Mesodermal cell (in vitro differentiated cells): ENCODE measurements at regions not wholly inside any gene's neighbourhood (a gene's known extent, or its start where the extent isn't known, plus 50 kb on each side); places are given as distances from the start of the nearest gene placed in this dataset.

ENCODE experiments used
- H3K27ac ChIP-seq: 2 replicates; pipeline ENCODE4 v1.7.0; 2013; ENCODE audit warnings: mild to moderate bottlenecking, low read depth, low read length, moderate library complexity; ENCODE audit not compliant: severe bottlenecking
- H3K36me3 ChIP-seq: 2 replicates; pipeline ENCODE4 v1.7.1; 2013; ENCODE audit warnings: mild to moderate bottlenecking, low read length, moderate library complexity; ENCODE audit not compliant: control insufficient read depth, insufficient read depth
- H3K4me1 ChIP-seq: one replicate; pipeline ENCODE4 v1.7.1; 2013; ENCODE audit warnings: mild to moderate bottlenecking, low read length; ENCODE audit not compliant: insufficient read depth, control insufficient read depth, poor library complexity, severe bottlenecking
- H3K4me3 ChIP-seq: 2 replicates; pipeline ENCODE4 v1.7.0; 2013; ENCODE audit warnings: low read length, control low read depth, mild to moderate bottlenecking; ENCODE audit not compliant: insufficient read depth, poor library complexity, severe bottlenecking; ENCODE audit errors: extremely low read depth
- H3K9me3 ChIP-seq: 2 replicates; pipeline ENCODE4 v1.7.1; 2013; ENCODE audit warnings: mild to moderate bottlenecking, low read length, moderate library complexity; ENCODE audit not compliant: control insufficient read depth
- WGBS, 2 experiments: methylation state at CpG; one replicate each; pipeline ENCODE4 v1.1.5; 2013; ENCODE audit warnings: missing lambda C conversion rate in 2 of 2; ENCODE audit not compliant: insufficient coverage in 2 of 2; 5-methylcytosine and 5-hydroxymethylcytosine counted together

GRCh38 chr11:28505232-28505631 lies 397.0 kb downstream of the METTL15 start:
- H3K36me3 ChIP-seq: no peaks in the 10 kb centered on the region
- H3K27ac ChIP-seq: no peak overlapping the region
- no peaks in the 10 kb centered on the region for H3K4me1 ChIP-seq
- H3K9me3 ChIP-seq: peaks cover 3% of the 10 kb centered on the region
- H3K4me3 ChIP-seq: no peak overlapping the region
- WGBS, 2 experiments: 100% methylated on average over 1 to 2 of the region's 3 CpGs

GRCh38 chr11:28504555-28505110 lies 396.4 kb downstream of the METTL15 start:
- no peaks in the 10 kb centered on the region for H3K36me3 ChIP-seq
- H3K27ac ChIP-seq: no peak overlapping the region
- H3K4me3 ChIP-seq: no peak overlapping the region
- WGBS, 2 experiments: 78 to 95% methylated on average over 2 to 5 of the region's 6 CpGs
- H3K9me3 ChIP-seq: peaks cover 3% of the 10 kb centered on the region
- H3K4me1 ChIP-seq: no peaks in the 10 kb centered on the region

DNA sequence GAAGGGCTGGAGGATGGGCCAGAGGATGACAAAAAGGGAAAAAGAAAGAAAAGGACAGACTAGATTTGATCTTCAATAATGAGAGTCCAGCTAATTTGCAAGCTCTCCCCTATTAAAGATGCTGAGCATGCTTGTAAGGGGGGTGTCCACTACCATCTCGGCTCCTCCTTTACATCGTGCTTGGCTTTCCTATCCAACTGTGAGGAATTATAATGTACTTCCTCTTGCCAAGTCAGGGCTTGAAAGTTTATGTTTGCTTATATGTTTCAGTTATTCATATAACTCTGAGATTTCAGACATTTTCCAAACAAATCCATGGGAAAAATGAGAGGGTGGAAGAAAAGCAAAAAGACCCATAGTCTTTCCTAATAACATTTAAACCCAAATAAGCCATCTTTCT lies 387.1 kb downstream of the METTL15 start:
- no peak overlapping the region for H3K4me3 ChIP-seq
- WGBS, 2 experiments: no CpG with 5 or more reads among the region's 2 CpGs
- H3K36me3 ChIP-seq: no peaks in the 10 kb centered on the region

GRCh38 chr11:28491431-28491830 lies 383.2 kb downstream of the METTL15 start:
- 100% methylated on average over 1 of the region's 1 CpG; no CpG with 5 or more reads in 1 of the 2 experiments for WGBS, 2 experiments
- Histone ChIP-seq H3K4me1 (no peaks in the 10 kb centered on the region), H3K36me3 (no peaks in the 10 kb centered on the region), H3K4me3 (no peak overlapping the region), H3K9me3 (no peaks in the 10 kb centered on the region), H3K27ac (no peak overlapping the region)

More for the DNA sequence above, 387.1 kb downstream of the METTL15 start:
- no peaks in the 10 kb centered on the region for H3K9me3 ChIP-seq
- H3K27ac ChIP-seq: no peak overlapping the region
- H3K4me1 ChIP-seq: no peaks in the 10 kb centered on the region

DNA sequence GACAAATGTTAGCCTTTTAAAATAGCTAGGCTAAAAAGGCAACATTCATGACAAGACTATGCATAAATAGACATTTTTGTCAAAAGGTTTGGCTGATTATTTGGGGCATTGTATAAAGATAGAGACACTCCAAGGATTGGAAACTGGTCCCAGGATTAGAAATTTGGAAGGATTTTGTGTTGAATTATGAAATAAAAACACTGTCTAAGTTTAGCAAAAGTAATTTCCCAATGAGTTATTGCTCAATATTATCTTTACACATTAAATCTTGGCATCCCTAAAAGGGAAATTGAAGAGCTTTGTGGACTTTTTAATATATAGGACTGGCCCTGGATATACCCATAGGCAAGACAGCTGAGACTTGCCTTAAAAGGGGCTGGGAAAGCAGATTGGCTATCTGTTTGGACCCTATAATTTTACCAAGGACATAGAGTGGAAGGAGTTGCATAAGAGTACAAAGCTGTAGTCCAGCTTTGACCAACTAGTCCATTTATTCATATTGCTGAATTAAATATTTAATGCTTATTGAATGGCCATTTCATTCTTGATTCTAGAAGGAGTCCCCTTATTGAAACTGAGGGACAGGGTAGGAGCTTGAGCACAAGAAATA lies 382.7 kb downstream of the METTL15 start:
- H3K4me3 ChIP-seq: no peak overlapping the region
- H3K36me3 ChIP-seq: no peaks in the 10 kb centered on the region
- H3K27ac ChIP-seq: no peak overlapping the region
- no peaks in the 10 kb centered on the region for H3K9me3 ChIP-seq
- no peaks in the 10 kb centered on the region for H3K4me1 ChIP-seq

DNA sequence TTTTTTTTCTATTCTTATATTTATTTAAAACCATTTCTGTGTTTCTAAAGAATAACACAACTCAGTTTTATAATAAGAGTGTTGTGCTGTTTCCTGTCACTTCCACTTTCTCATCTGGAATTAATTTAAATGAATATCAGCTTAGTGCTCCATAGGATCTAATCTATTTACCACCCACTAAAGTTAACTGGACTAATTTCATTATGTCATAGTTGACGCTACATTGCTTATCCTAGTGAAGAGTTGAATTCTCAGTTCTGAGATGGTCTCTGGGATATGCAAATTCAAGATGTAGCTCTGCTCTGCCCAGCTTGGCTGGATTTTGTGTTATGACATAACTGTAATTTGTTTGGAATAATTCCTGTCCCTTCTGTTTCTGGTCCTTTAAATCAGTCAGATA lies 380.1 kb downstream of the METTL15 start:
- WGBS, 2 experiments: no CpG with 5 or more reads among the region's 1 CpG
- Histone ChIP-seq H3K4me1 (no peaks in the 10 kb centered on the region), H3K36me3 (no peaks in the 10 kb centered on the region), H3K4me3 (no peak overlapping the region), H3K9me3 (no peaks in the 10 kb centered on the region), H3K27ac (no peak overlapping the region)

- no peaks in the 10 kb centered on the region for H3K4me1 ChIP-seq
- no peak overlapping the region for H3K27ac ChIP-seq
- H3K4me3 ChIP-seq: no peak overlapping the region
- H3K9me3 ChIP-seq: no peaks in the 10 kb centered on the region
- 90 to 92% methylated on average over 4 to 7 of the region's 7 CpGs for WGBS, 2 experiments
- no peaks in the 10 kb centered on the region for H3K36me3 ChIP-seq
Measured at GRCh38 chr11:28483072-28483867, 375.1 kb downstream of the METTL15 start.

DNA sequence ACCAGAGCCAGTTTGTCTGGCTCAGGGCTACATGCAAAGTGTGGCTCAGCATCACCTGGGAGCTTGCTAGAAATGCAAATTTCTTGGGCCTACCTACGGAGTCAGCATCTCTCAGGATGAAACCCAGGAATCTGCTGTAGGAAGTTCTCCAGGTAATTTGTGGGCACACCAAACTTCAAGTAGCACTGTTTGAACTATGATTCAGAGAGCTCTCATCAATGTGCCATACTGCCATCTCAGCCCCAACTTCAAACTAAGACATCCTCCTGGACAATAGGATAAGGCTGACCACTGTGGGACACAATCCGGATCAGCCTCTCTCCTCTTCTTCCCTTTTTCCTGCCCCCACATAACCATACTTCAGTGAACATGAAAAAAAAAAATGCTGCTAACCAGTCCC lies 374.5 kb downstream of the METTL15 start:
- H3K27ac ChIP-seq: no peak overlapping the region
- H3K36me3 ChIP-seq: no peaks in the 10 kb centered on the region
- WGBS, 2 experiments: 83 to 100% methylated on average over 1 to 2 of the region's 2 CpGs
- H3K9me3 ChIP-seq: no peaks in the 10 kb centered on the region
- H3K4me1 ChIP-seq: no peaks in the 10 kb centered on the region
- no peak overlapping the region for H3K4me3 ChIP-seq

DNA sequence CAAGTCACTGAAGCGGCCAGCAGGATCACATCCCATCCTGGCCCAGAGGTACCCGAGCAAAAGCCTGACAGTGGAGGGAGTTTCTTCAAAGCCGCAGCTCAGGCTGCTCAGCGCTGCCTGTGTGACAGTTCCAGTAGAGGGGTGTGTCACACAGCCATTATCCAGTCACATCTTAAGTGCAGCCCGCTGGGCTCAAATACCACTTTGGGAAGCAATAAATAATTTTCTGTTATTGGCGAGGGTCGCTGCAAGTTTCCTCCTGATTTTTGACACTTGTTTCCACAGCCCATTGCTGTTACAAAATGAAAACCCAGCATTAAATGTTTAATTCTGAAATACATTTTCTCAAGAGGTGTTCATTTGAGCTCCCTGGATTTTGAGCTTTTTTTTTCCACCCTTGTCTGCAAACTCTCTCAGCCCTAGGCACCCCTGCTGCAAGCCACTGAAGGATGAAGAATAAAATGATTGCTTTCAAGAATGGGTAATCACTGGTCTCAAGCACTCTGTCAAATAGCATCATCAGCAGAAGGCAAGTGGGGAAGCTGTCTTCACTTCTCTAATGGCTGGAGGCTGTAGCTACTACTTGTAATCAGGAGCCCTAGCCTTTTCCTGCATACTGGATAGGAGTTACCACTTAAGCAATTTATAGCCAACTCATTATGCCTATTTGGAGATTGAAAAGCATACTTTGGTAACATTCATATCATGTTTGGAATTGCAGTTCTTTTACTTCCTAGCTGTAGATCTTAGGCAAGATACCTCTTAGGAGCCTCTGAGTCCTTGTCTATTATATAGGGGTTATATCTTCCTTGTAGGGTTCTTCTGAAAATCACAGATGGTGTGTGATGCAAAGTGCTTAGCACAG lies 373.7 kb downstream of the METTL15 start:
- Histone ChIP-seq H3K9me3 (no peaks in the 10 kb centered on the region), H3K36me3 (no peaks in the 10 kb centered on the region), H3K4me1 (no peaks in the 10 kb centered on the region), H3K27ac (no peak overlapping the region), H3K4me3 (no peak overlapping the region)
- 78 to 85% methylated on average over 3 to 6 of the region's 7 CpGs for WGBS, 2 experiments

DNA sequence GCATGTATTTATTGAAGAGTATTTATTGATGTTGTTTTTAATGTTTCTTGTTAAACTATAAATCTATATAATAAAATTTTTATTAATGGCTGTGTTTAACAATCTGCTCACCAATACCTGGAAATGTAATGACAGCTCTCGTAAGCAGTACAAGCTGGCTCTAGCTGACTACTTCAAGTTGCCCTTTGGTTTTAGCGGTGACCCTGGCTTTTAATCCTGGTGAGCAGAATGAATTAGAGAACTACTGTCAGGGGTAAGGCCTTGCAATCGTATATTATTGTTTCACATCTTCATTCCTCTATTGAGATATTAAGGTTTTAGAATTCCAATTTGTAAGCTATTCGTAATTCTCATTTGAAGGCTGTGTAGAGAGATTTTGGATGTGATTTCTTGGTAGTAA lies 372.2 kb downstream of the METTL15 start:
- H3K27ac ChIP-seq: no peak overlapping the region
- H3K4me3 ChIP-seq: no peak overlapping the region
- no peaks in the 10 kb centered on the region for H3K9me3 ChIP-seq
- no peaks in the 10 kb centered on the region for H3K36me3 ChIP-seq
- WGBS, 2 experiments: 94 to 100% methylated on average over 1 to 3 of the region's 4 CpGs
- H3K4me1 ChIP-seq: no peaks in the 10 kb centered on the region
